ENCODE measurements at regions not wholly inside any gene's neighbourhood (a gene's known extent, or its start where the extent isn't known, plus 50 kb on each side); places are given as distances from the start of the nearest gene placed in this dataset.

GRCh38 chr2:21279525-21279924 is 155.8 kb downstream of the TDRD15 start:
- TF ChIP-seq CTCF (IDR thresholded peaks at IDR 0.05; ENCODE audit: borderline replicate concordance, extremely low read depth, low read length, poor library complexity, severe bottlenecking), result no peak
- no peak for TF ChIP-seq EZH2 (IDR thresholded peaks at IDR 0.05; ENCODE audit: borderline replicate concordance, low read depth, low read length, severe bottlenecking)

Data from DND-41 (cell line).